K562 (cell line): ENCODE measurements at regions not wholly inside any gene's neighbourhood (a gene's known extent, or its start where the extent isn't known, plus 50 kb on each side); places are given as distances from the start of the nearest gene placed in this dataset.

Experiments used
- CBFA2T3 ChIP-seq: fragments of 450-650 bp; IDR thresholded peaks from 2 replicates; pipeline ENCODE4 v1.6.1; 2017
- DIDO1 ChIP-seq: fragments of 450-650 bp; IDR thresholded peaks from 2 replicates; pipeline ENCODE4 v1.6.1; 2016; ENCODE audit warnings: low read depth, missing biosample characterization, missing genetic modification characterization
- E2F8 ChIP-seq: fragments of 450-650 bp; IDR thresholded peaks from 2 replicates; pipeline ENCODE4 v1.7.1; 2018; ENCODE audit warnings: mild to moderate bottlenecking, low read depth; ENCODE audit not compliant: partially characterized antibody
- MTF1 ChIP-seq: fragments of 250-450 bp; sonication (Bioruptor Pico); IDR thresholded peaks from 2 replicates; pipeline ENCODE4 v1.9.0; 2021; ENCODE audit warnings: moderate library complexity, mild to moderate bottlenecking, inconsistent platforms, borderline replicate concordance
- NFE2 ChIP-seq: IDR thresholded peaks from 2 replicates; pipeline ENCODE4 v1.6.1; 2014; ENCODE audit warnings: antibody characterized with exemption, low read depth
- TEAD4 ChIP-seq, 2 experiments: sonication (generic) in 1 of 2; formaldehyde crosslinking in 1 of 2; IDR thresholded peaks; 2 replicates each; pipeline versions ENCODE4 v1.6.1 to v1.8.0; 2012 to 2022; ENCODE audit warnings: borderline replicate concordance in 1 of 2, inconsistent platforms in 1 of 2, low read length in 1 of 2, mild to moderate bottlenecking in 1 of 2, missing genetic modification reagents in 1 of 2
- USF1 ChIP-seq: sonication (generic); formaldehyde crosslinking; IDR thresholded peaks from 2 replicates; pipeline ENCODE4 v1.9.0; 2022; ENCODE audit warnings: mild to moderate bottlenecking, missing genetic modification reagents
- TF ChIP-seq, protein P1 (sequence below), 2 experiments: fragments of 450-650 bp in 1 of 2; sonication (generic) in 1 of 2; formaldehyde crosslinking in 1 of 2; IDR thresholded peaks; 2 replicates each; pipeline versions ENCODE4 v1.7.1 to v1.9.0; 2016 to 2022; ENCODE audit warnings: inconsistent platforms in 1 of 2, mild to moderate bottlenecking in 1 of 2, missing genetic modification reagents in 1 of 2
- TF ChIP-seq, protein P2 (sequence below): fragments of 450-650 bp; IDR thresholded peaks from 2 replicates; pipeline ENCODE4 v1.6.1; 2016; ENCODE audit warnings: antibody characterized with exemption
- TF ChIP-seq, protein P3 (sequence below): fragments of 250-450 bp; sonication (Bioruptor Pico); IDR thresholded peaks from 2 replicates; pipeline ENCODE4 v1.6.1; 2021; ENCODE audit warnings: mild to moderate bottlenecking
- TF ChIP-seq, protein P4 (sequence below), 2 experiments: fragments of 450-650 bp in 1 of 2; sonication (generic) in 1 of 2; formaldehyde crosslinking in 1 of 2; IDR thresholded peaks in 1 of 2; conservative IDR thresholded peaks in 1 of 2; 2 replicates each; pipeline versions ENCODE4 v1.6.1 to v1.8.1; 2016 to 2023; ENCODE audit warnings: mild to moderate bottlenecking in 2 of 2, moderate library complexity in 2 of 2, inconsistent platforms in 1 of 2, missing genetic modification reagents in 1 of 2

- TF ChIP-seq, protein P1, sequence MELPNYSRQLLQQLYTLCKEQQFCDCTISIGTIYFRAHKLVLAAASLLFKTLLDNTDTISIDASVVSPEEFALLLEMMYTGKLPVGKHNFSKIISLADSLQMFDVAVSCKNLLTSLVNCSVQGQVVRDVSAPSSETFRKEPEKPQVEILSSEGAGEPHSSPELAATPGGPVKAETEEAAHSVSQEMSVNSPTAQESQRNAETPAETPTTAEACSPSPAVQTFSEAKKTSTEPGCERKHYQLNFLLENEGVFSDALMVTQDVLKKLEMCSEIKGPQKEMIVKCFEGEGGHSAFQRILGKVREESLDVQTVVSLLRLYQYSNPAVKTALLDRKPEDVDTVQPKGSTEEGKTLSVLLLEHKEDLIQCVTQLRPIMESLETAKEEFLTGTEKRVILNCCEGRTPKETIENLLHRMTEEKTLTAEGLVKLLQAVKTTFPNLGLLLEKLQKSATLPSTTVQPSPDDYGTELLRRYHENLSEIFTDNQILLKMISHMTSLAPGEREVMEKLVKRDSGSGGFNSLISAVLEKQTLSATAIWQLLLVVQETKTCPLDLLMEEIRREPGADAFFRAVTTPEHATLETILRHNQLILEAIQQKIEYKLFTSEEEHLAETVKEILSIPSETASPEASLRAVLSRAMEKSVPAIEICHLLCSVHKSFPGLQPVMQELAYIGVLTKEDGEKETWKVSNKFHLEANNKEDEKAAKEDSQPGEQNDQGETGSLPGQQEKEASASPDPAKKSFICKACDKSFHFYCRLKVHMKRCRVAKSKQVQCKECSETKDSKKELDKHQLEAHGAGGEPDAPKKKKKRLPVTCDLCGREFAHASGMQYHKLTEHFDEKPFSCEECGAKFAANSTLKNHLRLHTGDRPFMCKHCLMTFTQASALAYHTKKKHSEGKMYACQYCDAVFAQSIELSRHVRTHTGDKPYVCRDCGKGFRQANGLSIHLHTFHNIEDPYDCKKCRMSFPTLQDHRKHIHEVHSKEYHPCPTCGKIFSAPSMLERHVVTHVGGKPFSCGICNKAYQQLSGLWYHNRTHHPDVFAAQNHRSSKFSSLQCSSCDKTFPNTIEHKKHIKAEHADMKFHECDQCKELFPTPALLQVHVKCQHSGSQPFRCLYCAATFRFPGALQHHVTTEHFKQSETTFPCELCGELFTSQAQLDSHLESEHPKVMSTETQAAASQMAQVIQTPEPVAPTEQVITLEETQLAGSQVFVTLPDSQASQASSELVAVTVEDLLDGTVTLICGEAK (IDR thresholded peaks at IDR 0.05), result no peak
- TF ChIP-seq, protein P1 (CRISPR knock-in tag; IDR thresholded peaks at IDR 0.05), result no peak
- 0 out of 2 replicates have a peak, but pooled peaks have one; percentile 16 for TF ChIP-seq TEAD4 (IDR thresholded peaks at IDR 0.05; ENCODE audit: low read length)
- no peak for TF ChIP-seq TEAD4 (CRISPR knock-in tag; IDR thresholded peaks at IDR 0.05; ENCODE audit: borderline replicate concordance)
- TF ChIP-seq, protein P2, sequence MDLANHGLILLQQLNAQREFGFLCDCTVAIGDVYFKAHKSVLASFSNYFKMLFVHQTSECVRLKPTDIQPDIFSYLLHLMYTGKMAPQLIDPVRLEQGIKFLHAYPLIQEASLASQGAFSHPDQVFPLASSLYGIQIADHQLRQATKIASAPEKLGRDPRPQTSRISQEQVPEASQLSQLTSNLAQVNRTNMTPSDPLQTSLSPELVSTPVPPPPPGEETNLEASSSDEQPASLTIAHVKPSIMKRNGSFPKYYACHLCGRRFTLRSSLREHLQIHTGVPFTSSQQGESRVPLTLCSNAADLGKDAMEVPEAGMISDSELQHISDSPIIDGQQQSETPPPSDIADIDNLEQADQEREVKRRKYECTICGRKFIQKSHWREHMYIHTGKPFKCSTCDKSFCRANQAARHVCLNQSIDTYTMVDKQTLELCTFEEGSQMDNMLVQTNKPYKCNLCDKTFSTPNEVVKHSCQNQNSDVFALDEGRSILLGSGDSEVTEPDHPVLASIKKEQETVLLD, result no peak
- TF ChIP-seq CBFA2T3, result 0 out of 2 replicates have a peak, but pooled peaks have one; percentile 7
- no peak for TF ChIP-seq E2F8
- peak; percentile 75 for TF ChIP-seq NFE2
- no peak for TF ChIP-seq USF1
- TF ChIP-seq, protein P3, sequence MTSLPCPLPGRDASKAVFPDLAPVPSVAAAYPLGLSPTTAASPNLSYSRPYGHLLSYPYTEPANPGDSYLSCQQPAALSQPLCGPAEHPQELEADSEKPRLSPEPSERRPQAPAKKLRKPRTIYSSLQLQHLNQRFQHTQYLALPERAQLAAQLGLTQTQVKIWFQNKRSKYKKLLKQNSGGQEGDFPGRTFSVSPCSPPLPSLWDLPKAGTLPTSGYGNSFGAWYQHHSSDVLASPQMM (CRISPR knock-in tag), result no peak
- no peak for TF ChIP-seq DIDO1 (tag)
- TF ChIP-seq, protein P4, sequence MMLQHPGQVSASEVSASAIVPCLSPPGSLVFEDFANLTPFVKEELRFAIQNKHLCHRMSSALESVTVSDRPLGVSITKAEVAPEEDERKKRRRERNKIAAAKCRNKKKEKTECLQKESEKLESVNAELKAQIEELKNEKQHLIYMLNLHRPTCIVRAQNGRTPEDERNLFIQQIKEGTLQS (IDR thresholded peaks at IDR 0.05), result no peak
- TF ChIP-seq, protein P4 (CRISPR knock-in tag; conservative IDR thresholded peaks at IDR 0.05), result no peak
- no peak for TF ChIP-seq MTF1 (CRISPR knock-in tag)
Observed at GRCh38 chr7:135855846-135856245, 107.2 kb upstream of the FAM180A start (continued).
